Retina (tissue), 1 donor: ENCODE measurements at regions not wholly inside any gene's neighbourhood (a gene's known extent, or its start where the extent isn't known, plus 50 kb on each side); places are given as distances from the start of the nearest gene placed in this dataset.
"Not testable (repeated sequence)": the region's sequence is repeated elsewhere in the genome, so short reads cannot be mapped to it uniquely, and the experiment has no call there.

Source experiments
- DNase-seq: peaks from one replicate; pipeline ENCODE4 v3.0.0-alpha.2; 2016

- DNase-seq, result not testable (repeated sequence)
These were observed 210.5 kb downstream of the ICOS start for GRCh38 chr2:204147040-204147439.

GRCh38 chr2:204150721-204151120 is 214.2 kb downstream of the ICOS start:
- peak; percentile 46 for DNase-seq

GRCh38 chr2:204152616-204153015 is 216.1 kb downstream of the ICOS start:
- DNase-seq, result peak; percentile 45

GRCh38 chr2:204154863-204155262 is 218.3 kb downstream of the ICOS start:
- no peak for DNase-seq

- no peak for DNase-seq
These were observed 219.9 kb downstream of the ICOS start for GRCh38 chr2:204156456-204156855.

- DNase-seq, result no peak
These were observed 221.1 kb downstream of the ICOS start for GRCh38 chr2:204157684-204158083.

- no peak for DNase-seq
These were observed 223.0 kb downstream of the ICOS start for GRCh38 chr2:204159526-204159925.

DNA sequence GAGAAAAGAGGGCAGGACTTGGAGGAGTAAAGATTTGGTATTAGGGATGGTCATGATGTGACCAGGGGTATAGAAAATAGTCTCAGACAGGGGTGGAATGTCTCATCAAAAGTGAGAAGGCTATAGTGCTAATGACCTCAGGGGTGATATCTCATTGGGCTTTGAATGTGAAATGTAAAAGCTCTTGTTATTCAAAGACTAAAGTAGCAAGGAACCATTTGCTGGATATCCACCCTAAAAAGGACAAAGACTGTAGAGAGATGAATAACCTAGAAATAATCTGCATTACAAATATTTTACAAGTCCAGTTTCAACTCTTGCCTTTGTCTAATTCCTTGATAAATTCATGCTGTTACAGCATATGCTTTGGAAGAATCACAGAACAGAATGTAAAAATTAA is 224.4 kb downstream of the ICOS start:
- DNase-seq, result no peak

DNA sequence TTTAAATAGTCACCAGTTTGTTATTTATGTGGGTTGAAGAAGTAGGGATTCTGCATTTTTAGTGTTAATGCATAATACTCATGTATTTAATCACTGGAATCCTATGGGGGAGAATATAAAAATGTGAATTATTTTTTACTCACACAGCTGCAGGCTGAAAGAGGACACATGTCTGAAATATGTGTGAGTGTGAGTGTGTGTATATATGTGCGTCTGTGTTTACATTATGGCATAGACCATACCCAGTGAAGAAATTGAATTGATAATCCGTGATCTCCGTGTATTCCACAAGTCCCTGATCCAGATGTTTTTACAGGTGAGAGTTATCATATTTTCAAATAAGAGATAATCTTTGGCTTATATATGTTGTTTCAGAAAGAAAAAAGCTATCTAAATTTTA is 225.3 kb downstream of the ICOS start:
- DNase-seq, result no peak

- DNase-seq, result no peak
These were observed 230.4 kb downstream of the ICOS start for GRCh38 chr2:204166961-204167360.

GRCh38 chr2:204167670-204168069 is 231.1 kb downstream of the ICOS start:
- DNase-seq, result not testable (repeated sequence)

GRCh38 chr2:204170411-204170810 is 233.8 kb downstream of the ICOS start:
- no peak for DNase-seq

- DNase-seq, result no peak
These were observed 235.0 kb downstream of the ICOS start for GRCh38 chr2:204171432-204172144.

DNA sequence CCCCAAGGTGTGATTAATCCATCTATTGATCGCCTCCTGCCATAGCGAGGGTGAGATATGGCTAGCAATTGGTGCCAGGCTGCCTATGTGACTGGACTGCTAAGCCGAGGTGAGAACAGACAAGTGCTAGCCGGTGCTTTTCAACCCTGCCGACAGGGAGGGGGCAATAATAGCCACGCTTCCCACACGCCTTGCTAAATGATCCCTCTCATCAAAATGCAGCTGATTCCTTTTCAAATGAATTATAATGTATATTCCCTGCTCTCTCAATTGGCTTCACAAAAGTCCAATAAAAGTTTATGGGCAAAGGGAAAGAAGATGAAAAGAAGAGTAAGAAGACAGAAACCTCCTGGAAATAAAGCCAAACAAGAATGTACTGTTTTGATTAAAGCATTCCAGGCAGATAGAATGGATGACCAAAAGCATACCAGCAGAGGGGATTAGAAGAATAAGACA is 235.6 kb downstream of the ICOS start:
- no peak for DNase-seq

DNA sequence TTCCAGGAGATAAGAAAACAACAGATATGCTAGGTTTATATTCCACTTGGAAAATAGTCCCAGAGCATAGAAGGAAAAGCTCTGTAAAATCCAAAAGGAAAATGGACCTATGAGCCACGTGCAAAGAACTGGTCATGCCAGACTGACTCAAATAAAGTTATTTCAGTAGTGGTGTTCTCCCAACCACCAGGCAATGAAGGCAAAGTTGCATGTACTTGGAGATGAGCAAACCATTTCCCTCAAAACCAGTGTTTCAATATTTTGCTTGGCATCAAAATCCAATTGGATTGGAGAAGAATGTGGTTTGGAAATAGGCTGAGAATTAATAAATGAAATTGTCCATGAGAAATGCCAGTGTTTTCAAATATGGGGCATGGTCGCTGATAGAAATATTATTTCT is 237.5 kb downstream of the ICOS start:
- DNase-seq, result no peak

DNA sequence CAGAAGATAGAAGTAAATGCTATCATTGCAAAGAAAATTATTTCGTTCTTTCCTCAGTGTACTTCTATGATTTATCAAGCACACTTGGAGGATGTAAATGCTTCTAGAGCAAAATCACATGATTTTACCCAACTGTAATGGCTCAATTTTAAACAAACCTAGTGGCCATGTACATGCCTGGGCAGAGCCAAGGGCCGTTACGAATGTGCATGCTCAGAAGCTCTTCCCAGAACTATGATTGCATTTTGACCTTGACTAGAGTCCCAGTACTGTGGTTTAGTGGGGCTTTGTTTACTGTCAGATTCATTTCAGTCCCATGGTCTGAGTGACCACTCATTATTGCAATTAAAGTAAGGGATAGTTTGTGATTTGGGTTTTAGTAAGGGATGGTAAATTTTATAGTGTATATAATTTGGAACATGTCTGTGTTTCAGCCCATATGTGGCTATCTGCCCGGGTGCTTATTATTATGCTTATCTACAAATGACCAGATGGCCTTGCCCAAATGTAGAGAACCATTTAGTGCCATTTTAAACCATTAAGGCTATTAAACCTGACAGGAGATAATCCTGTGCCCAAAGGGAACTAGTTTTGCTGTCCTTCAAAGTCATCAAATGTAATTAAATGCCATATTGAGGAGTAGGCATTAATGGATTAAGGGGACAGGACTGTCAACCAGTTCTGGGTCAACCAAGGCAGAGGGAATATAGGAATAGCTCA is 239.1 kb downstream of the ICOS start:
- DNase-seq, result no peak

- no peak for DNase-seq
These were observed 239.7 kb downstream of the ICOS start for GRCh38 chr2:204176306-204176705.

DNA sequence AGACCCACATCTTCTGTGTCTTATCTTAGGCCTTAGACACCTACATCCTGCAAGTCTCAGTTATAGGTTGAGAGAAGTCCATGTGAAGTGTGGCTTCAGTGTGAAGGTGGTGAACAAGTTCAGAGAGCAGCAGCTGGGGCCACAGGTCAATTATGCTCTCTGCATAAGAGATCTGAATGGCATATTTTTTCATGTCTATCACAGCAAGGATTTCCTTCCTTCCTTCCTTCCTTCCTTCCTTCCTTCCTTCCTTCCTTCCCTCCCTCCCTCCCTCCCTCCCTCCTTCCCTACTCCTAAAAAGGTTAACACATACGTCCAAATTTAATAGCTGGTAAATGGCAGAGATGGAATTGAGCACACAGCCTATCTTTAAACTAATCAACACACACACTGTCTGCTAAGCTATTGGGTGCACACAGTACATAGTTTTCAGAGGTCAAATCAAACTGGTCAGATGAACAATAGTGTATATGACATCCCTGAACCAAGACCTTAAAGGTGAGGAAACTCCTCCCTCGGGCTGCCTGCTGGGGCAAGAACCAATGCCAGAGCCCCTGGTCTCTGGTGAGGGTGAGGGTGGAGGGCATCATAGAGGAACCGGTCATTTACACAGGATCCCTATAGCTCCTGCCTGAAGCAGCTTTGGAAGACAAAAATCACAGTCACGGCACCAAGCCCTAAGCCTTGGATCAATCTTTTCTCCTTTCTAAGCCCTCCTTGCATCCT is 240.9 kb downstream of the ICOS start:
- no peak for DNase-seq

DNA sequence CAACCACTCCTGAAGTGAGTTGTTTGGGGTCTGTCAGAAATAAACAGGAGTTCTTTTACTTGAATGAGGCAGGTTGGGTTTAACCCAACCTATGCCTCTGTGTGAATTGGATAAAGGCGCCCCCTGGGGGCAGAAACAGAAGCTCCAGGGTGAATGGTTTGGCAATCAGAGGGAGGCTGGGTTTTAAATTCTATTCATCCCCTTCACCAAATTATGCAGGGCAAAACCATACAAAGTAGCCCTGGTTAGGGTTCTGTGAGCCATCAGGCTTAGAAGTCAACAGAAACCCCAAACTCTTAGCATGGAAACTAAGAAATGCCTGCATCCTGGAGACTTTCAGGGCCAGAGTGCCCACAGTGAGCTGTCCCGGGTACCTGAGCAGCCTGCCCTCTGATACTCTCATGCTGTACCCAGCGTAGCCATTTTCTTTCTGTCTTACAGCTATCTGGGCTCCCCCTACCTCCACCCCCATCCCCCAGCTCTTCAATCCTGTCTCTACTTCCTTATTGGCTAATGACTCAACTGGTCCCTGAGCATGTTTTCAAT is 241.5 kb downstream of the ICOS start:
- DNase-seq, result no peak

DNA sequence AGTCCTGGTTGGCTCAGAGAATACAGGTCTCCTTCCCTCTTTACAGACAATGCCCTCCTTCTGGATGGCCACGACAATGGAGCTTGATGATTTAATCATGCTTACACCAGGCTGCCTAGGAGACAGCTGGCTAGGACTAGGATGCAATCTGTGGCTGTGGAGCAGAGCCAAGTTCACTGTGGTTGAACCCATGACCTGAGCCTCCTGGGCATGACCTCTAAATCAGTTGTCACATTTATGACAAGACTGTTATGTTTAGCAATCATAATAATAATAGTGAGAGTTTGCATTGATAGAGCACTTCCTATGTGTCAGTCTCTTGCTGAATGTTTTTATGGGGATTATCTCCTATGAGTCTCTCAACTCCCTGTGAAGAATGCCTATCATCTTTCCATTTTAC is 244.1 kb downstream of the ICOS start:
- DNase-seq, result peak; percentile 49

DNA sequence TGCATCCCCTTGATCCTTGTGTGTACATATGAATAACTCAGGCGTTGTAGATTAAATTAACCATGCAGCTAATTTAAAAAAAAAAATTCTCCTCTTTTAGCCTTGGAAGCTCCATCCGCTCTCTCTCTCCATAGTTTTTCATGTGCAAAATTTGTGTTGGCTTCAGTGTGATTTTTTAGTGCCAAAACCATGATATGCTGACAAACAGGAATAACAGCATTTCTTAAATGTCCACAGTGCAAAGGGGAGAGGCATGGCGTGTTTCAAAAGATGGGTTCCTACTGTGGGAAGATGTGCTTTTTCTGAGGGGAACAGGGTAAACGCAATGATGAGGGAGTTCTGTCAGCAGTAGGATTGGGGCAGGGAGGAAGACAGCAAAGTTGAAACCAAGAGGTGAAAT is 247.0 kb downstream of the ICOS start:
- DNase-seq, result no peak

GRCh38 chr2:204184226-204184625 is 247.7 kb downstream of the ICOS start:
- no peak for DNase-seq
